Dermis blood vessel endothelial cell (primary cell): ENCODE measurements at regions not wholly inside any gene's neighbourhood (a gene's known extent, or its start where the extent isn't known, plus 50 kb on each side); places are given as distances from the start of the nearest gene placed in this dataset.

Source experiments
- DNase-seq: peaks from one replicate; pipeline ENCODE4 v3.0.0; 2010

DNA sequence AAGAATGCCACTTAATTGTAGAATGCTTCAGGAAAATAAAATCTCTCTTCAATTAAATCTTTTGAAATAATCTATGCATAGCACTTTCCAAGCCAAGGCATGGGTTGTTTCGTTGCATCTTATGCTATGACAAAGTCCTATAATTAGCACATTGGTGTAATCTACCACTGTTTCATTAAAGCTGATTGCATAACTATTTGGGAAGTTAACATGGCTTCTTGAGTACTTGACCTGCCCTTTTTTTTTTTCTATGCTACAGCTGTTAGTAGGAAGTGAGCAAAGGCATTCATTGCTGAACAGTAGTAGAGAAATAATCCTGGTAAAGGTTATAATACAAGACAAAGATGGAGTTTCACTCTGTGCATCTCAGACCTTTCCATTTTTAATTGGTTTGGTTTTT is 557.2 kb upstream of the CELF2 start:
- DNase-seq: no peak

DNA sequence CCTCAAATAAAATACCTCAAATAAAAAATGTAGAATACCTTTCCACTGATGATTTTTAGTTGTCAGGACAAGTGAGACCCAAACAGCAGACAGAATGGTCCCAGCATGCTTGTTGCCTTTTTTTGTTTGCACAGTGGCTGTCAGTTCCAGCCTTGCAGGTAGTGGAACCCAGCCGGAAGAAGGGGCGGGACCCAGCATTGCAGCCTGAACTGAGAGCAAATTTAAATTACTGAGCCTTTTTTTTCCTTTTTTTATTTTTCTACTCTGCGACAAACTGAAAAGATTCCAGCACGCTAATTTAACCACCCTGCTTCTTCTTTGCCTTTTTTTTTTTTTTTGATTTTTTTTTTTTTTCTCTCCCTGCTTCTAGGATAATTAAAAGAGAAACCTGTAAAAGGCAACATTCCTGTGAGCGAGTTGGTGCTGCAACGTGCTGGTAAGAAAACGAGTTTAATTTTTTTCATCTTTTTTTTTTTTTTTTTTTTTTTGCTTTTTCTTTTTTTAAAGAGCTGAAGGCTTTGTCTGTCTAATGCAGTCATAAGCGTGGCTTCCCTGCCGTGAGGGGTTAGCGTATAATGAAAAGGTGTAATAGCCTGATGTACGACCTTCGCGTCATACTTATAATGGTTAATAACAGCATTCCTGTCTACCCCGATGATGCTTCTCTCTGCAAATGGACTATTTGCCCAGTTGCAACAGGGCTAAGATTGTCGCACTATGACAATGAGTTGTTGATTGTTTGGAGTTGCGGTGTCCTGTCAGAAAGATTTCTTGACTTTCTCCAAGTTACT is 555.3 kb upstream of the CELF2 start:
- DNase-seq: no peak

DNA sequence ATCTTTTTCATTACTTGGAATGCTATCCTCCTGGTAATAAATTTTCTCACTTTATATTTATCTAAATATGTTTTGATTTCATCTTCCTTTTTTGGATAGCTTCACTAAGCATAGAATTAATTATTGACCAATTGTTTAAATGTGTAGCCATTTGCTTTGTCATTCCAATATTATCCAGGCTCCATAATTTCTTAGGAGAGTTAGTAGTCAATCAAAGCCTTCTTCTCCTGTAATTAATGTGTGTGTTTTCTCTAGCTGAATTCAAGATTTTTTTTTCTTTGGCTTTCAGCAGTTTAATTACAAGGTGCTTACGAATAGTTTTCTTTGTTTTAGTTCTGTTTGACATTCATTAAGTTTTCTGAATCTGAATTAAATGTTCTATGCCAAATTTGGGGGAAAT is 545.9 kb upstream of the CELF2 start:
- DNase-seq: no peak

DNA sequence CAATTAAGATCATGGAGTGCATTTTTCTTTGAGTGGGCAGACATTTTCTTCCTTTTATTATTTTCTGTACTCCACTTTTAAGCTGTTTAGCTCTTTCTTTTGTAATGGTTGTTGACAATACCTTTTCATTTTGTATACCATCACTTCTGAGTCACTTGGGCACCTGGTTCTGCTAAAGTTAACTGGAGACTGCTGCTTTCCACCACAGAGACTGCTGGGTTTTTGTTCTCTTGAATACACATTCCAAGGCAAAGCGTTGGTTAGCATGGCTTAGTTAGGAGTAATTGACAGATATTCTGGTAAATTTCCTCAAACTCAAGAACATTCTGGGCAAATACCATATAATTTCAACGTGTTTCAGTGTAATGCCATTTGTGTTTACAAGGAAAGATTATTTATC is 541.9 kb upstream of the CELF2 start:
- no peak for DNase-seq

DNA sequence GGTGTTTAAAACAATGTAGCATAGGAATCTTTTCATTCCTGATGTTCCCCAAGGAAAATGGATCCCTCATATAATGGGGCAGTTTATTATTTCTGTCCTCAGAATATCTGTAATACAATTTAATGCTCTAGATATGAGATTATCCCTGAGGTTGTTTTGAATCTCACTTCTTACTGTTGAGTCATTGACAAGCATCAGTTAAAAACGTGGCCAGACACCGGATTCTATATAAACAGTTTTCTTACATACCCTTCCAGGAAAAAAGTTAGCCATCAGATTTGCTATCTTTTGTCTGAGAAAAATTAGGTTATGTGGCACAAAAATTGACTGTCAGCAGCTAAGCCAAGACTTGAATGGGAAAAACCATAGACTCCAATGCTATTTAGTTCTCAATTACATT is 539.8 kb upstream of the CELF2 start:
- no peak for DNase-seq

DNA sequence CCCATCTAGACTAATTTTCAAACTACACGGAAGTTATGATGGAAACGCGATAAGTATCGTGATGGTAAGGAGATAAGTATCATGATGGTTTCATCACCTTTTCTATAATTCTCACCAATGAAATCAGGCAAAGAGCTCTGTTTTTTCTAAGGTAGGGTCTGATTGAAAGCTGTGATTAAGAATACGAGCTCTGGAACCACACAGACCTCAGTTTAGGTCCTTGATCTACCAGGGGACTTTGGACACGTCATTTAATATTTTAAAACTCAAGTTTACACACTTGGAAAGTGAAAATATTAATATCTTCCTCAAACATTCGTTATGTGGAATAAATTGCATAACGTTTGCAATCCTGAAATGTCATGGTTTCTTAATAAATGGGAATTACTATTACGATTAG is 538.2 kb upstream of the CELF2 start:
- DNase-seq: no peak

DNA sequence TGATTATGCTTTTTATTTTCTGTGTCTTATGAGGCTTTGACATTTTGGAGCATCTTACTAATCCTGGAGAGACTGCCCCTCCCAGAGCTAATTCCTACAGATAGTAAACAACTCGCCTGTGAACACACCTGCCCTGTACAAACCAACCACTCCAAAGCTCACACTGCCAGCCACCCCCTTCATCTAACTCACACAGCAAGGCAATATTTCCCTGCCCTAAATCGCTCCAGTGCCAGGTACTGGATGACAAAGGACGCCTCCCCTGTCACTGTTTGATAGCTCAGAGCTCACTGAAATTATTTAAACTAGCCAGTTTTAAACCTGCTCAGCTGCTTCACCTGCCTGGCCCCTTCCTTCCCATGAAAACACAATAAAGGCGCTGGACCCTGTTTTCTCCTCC is 535.1 kb upstream of the CELF2 start:
- no peak for DNase-seq

DNA sequence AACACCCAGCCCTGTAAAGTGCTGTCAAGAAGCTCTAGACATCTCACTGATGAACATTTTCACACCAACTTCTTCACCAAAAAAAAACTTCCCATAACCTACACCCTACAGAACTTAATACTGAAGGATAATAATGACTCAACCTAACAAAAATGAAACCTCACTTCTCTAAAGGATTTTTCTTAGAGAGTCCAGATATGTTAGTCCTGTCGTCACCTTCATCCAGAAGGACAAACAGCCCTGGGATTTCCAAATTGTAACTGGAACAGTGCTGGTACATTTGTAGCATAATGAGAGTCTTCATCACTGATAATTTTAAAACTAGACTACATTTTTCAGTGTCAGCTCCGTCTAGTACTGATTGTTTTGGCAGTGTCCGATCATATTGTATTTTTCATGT is 528.6 kb upstream of the CELF2 start:
- no peak for DNase-seq

DNA sequence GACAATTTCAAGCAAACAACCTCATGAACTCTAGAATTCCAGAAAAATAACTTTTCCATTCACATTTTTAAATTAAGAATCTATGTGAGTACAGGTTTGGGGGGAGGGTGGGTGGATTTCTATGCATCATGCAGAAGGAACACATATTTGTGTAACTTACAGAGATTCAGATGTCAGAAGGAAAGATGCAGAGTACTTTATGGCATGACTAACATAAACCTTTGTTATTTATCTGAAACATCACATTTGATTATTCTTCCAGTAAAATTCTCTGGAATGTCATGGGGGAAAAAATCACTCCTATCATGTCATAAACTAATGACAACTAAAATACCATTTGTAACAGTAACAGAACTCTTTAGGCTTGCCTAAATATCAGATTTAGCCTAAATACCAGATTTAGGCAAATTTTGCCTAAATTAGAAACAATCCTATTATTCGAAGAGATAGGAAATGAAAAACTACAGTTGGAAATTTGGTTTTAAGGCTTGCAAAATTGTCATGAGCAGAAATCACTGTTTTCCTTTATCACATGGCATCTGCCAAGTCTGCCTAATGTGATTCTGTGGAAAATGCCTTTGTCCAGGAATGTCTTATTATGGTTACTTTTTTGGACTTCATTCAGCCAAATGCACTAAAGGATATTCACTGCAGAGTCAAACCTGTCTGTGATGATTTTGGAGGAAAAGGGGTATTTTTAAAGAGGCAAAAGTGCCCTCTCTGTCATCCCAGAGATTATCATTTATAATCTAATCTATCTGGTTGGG is 527.7 kb upstream of the CELF2 start:
- DNase-seq: no peak

DNA sequence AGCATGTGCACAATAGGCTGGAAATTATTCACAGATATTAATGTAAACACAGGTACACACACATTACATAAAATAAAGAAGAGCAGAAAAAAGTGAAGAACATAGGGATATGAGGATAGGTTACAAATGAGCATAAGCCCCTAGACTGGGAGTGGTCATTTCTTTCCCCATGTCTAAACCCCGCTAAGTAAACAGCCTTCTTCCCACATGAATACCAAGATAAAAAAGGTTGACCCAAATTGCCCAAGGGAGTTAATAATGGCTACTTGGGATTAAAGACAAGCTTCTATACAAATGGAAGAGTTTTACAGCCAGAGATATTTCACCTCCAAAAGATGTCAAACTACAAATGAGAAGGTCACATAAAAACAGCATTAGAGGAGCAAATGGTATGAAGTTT is 527.1 kb upstream of the CELF2 start:
- no peak for DNase-seq

DNA sequence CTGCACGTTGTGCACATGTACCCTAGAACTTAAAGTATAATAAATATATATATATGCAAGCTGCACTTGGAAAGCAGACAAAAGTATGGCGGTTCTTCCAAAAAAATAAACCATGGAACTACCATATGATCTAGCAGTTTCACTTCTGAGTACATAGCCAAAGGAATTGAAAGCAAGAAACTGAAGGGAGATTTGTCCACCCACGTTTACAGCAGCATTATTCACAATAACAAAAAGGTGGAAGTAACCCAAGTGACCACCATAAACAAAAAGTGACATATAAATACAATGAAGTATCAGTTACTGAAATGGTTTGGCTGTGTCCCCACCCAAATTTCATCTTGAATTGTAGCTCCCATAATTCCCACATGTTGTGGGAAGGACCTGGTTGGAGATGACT is 525.3 kb upstream of the CELF2 start:
- no peak for DNase-seq

DNA sequence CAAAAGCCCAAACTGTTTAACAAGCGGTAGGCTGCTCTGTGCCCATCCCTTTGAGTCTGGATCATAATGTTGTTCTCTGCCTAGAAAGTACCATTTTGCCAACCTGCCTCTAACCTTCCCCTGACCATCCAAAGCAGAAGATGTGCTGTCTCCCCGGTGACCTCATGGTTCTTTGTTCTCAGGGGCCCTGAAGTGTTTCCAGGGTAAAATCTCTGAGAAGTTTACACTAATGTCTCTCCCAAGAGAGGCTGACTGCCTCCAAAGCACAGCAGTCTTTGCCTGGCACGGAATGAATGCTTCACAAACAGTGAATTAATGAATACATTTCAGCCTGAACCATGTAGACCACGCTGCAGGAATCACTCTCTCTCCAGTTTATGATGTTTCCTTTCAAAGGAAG is 523.8 kb upstream of the CELF2 start:
- DNase-seq: no peak

DNA sequence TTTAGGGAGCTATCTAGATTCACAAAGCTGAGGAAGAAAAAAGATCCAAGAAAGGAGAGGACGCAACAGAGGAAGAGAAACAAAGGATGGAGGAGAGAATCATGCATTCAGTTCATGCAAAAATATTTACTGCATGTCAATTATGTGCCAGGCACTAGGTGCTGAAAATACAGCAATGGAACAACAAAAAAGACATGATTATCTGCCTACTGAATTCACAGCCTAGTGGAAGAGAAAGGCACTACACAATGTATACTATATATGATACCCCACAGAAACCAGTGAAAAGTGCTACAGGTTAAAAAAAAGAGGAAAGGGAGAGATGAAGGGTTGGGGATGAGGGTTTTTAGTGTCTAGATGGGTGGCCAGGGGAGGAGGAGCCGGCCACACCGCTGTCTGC is 520.4 kb upstream of the CELF2 start:
- DNase-seq: no peak

DNA sequence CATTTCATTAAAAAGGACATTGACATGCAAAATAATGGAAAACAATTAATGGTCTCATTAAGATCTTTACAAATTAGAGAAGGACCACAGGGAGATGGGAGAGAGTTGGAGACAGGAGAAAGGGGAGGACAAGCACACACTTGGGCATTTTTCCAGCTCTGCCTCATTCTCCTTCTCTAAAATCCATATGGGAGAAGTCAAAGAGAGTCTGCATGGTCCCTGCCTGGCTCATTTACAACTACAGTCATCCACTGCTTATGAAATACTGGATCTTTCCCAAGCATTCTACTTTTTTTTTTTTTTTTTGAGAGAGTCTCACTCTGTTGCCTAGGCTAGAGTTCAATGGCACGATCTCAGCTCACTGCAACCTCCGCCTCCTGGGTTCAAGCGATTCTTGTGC is 518.9 kb upstream of the CELF2 start:
- DNase-seq: no peak

DNA sequence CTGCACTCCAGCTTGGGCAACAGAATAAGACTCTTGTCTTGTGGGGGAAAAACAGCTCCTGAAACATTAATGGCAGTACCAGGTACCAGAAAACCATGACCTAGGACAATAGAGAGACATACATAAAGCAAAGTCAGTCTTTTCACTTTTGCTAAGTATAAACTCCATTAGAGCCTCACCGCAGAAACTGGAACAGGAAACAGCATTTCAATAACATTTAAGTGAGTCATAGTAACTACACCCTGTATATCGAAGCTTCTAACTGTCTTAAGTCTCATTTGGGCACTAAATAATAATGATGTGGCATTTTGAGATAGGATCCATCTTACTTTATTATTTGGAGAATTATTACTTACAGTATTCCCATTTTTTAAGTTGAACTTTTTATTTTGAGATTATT is 517.8 kb upstream of the CELF2 start:
- peak; percentile 38 for DNase-seq

DNA sequence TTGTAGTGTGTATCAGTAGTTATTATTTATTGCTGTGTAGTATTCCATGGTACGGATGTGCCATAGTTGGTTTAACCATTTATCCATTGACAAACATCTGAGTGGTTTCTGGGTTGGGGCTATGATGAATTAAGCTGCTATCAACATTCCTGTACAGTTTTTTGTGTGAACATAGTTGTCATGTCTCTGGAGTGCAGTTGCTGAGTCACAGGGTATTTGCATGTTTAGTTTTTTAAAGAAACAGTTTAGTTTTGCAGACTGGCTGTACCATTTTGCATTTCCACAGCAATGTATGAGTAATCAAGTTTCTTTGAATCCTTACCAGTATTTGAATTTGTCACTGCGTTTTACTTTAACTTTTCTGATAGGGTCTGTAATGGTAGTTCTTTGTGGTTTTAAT is 516.7 kb upstream of the CELF2 start:
- DNase-seq: no peak

DNA sequence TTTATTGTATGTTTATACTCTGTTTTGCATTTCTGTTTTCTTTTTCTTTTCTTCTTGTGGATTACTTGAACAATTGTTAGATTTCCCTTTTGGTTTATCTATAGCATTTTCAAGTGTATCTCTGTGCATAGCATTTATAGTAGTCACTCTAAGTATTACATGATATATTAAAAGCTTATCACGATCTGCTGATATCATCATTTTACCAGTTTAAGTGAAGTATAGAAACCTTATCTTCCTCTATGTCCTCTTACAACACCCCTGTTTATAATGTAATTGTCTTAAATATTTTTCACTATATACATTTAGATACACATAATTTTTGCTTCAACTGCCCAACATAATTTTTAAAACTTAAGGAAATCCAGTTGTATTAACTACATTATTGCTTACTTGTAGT is 513.9 kb upstream of the CELF2 start:
- DNase-seq: no peak

DNA sequence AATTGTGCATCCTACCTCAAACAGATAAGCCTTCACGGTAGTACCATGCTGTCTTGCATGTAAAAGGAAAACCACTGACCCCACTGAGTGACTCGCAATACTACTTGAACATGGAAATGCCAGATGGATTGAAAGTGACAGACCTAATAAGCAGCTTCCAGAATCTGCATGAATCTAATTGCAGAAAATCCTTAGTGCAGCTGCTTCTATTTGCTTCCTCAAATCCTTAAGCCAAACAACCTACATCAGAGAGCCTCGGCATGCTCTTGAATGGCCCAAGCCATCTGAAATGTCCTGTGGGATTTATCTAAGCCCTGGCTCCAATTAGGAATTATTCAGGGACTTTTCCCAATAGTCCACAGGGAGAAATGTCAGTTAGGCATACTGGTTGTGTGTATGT is 509.5 kb upstream of the CELF2 start:
- DNase-seq: no peak

DNA sequence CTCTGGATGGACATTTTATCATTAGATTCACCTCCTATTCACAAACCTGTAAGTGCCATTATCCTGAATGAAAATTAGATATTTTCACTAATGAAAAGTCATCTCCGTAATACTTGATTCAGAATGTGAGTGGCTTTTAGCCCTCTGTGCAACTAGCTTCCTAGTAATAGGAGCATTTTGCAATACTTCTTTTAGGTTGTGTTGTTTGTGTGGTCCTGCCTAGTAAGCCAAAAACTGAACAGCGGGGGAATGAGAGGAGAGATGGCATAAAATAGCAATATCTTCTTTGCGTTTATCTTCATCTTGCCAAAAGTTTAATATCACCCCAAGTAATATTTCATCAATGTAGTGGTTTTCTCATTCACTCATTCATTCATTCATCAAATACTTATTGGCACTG is 507.5 kb upstream of the CELF2 start:
- DNase-seq: no peak

DNA sequence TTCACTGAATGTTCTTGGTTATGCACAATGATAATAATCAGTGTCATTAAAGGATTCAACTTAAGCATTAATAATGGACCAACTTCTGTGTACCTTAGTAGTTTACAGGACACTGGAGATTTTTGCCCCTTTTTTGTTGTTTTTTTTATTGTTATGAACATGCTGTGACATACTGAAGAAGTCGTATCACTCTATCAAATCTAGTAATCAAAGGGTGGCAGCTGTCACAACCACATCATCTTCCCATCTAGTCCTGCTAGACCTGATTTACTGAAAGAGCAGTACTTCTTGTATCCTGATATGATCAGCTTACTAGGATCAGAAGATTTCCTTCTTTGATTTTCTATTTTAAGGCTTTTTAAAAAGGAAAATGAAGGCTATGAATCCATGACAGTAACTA is 504.6 kb upstream of the CELF2 start:
- DNase-seq: no peak

DNA sequence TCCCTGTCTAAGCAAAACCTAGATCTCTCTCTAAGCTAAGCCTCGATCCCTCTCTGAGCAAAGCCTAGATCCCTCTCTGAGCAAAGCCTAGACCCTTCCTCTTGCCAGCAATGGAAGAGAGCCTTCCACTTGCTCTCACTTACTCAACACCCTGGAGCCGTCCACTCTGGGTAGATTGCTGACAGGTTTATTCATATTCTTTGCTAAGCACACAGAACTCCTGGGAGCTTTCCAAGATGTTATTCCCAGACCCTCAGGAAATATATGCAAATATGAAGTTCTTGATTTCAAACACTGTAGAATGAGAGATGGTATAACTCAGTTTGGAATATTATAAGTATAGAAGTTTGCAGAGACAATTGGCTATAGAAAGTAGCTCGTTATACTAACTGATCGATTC is 503.8 kb upstream of the CELF2 start:
- DNase-seq: no peak

DNA sequence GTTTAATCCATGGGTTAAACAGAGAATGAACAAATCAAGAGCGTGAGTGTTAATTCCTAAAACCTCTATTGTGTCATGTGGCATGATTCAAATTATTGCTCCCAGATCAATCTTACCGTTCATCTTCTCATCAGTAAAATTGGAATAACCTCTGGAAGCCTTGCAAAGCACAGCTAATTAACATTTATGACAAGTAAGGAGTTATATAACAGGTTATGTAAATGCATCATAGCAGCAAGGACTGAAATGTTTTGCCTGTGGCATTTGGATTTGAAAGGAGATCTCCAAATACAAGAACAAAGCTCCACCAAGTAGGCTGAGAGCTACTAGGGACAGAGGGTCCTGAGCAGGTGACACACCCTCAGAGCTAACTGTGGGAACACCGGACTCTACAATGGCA is 502.9 kb upstream of the CELF2 start:
- DNase-seq: no peak

DNA sequence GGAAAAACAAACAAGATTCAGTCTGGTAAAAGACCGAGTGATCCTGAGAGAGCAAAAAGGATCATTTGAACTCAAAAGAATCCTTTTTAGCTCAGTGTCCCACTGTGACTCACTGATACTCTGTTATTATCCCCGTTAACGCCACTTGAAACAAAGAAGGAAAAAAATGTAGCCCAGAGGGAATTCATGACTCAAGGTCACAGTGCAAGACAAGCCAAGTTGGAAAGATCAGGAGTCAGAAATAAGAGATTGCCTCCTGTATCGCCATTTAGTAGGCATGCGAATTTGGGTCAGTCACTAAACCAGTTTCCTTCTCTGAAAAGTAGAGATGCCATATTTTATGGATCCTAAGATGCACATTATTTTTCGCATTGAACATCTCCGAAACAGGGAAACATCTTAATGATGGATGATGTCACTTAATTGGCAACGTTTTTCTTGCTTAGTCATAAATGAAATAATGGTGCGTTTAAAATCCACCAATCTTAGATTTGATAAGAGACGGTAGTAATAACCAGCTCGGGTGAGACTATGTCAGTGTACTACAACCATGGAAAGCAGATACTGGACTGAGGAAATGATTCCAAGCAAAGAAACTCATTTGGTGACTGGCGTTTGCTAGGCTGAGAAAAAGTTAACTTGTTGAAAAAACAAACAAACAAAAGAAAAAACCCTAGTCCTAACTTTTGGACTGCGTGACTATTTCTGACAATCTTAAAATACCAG is 502.0 kb upstream of the CELF2 start:
- no peak for DNase-seq
